HepG2 (cell line): ENCODE measurements at regions not wholly inside any gene's neighbourhood (a gene's known extent, or its start where the extent isn't known, plus 50 kb on each side); places are given as distances from the start of the nearest gene placed in this dataset.

Experiments used
- ATAC-seq: fragments of 200-7000 bp; cut with Tn5 transposase; 3 replicates; pipeline ENCODE4 v1.9.1; 2020; ENCODE audit warnings: mild to moderate bottlenecking, moderate library complexity
- BruUV-seq: library from RNA; stranded (reverse); fragments of 400-500 nt; replicated peaks from 2 replicates; lab custom pipeline; 2021; lab: Mats Ljungman, UMichigan
- CTCF ChIA-PET: fragments of 300-600 bp; formaldehyde crosslinking; extraction: SDS; loops from one replicate; lab custom pipeline; 2021; ENCODE audit warnings: low total read pairs, inconsistent platforms, low intra/inter-chr PET ratio; lab: Yijun Ruan, JAX
- POLR2A ChIA-PET: fragments of 350-600 bp; sonication (Branson Sonifier 250); formaldehyde crosslinking; loops from one replicate; lab custom pipeline; 2020; ENCODE audit warnings: antibody characterized with exemption, inconsistent platforms; lab: Yijun Ruan, JAX
- DNase-seq: peaks from one replicate; pipeline ENCODE4 v3.0.0-alpha.2; 2015; ENCODE audit warnings: low spot score
- FAIRE-seq: peaks from 3 replicates; lab custom pipeline; 2011; peaks lifted over from hg19 to GRCh38; lab: Jason Lieb, UNC
- H2AFZ ChIP-seq: one replicate; pipeline ENCODE4 v1.6.1; 2011; ENCODE audit warnings: low read length, inconsistent platforms
- H3K27ac ChIP-seq: fragments of 300-600 bp; 3 replicates; pipeline ENCODE4 v1.8.0; 2011; ENCODE audit warnings: mixed run types, mild to moderate bottlenecking, mixed read lengths, low read length, inconsistent platforms; ENCODE audit not compliant: insufficient read depth; ENCODE audit errors: extremely low read length
- H3K27me3 ChIP-seq, 2 experiments: fragments of 200-600 bp in 1 of 2; 2 replicates in 1 of 2; 3 replicates in 1 of 2; pipeline versions ENCODE4 v1.6.0 to v1.8.0; 2011; ENCODE audit warnings: low read length in 2 of 2, mild to moderate bottlenecking in 2 of 2, moderate library complexity in 2 of 2, inconsistent platforms in 1 of 2; ENCODE audit not compliant: insufficient read depth in 2 of 2, control insufficient read depth in 1 of 2
- H3K36me3 ChIP-seq, 2 experiments: fragments of 200-600 bp in 1 of 2; replicated peaks in 1 of 2; 2 replicates in 1 of 2; 3 replicates in 1 of 2; pipeline versions ENCODE4 v1.5.1 to v1.8.0; 2011; ENCODE audit warnings: low read length in 2 of 2, inconsistent platforms in 1 of 2; ENCODE audit not compliant: insufficient read depth in 2 of 2, control insufficient read depth in 1 of 2
- H3K4me1 ChIP-seq: 2 replicates; pipeline ENCODE4 v1.5.1; 2012; ENCODE audit warnings: low read length, inconsistent platforms; ENCODE audit not compliant: insufficient read depth
- H3K4me2 ChIP-seq: 2 replicates; pipeline ENCODE4 v1.6.0; 2011; ENCODE audit warnings: low read depth, low read length, inconsistent platforms
- H3K4me3 ChIP-seq, 3 experiments: fragments of 200-600 bp in 1 of 3; sonication (generic), shearing (Covaris generic) in 1 of 3; replicated peaks in 1 of 3; 2 replicates each; pipeline ENCODE4 v1.5.1; 2011 to 2016; ENCODE audit warnings: low read length in 3 of 3, inconsistent platforms in 2 of 3, low read depth in 2 of 3, mild to moderate bottlenecking in 2 of 3, control low read depth in 1 of 3, mixed read lengths in 1 of 3; ENCODE audit not compliant: insufficient read depth in 1 of 3
- H3K79me2 ChIP-seq: one replicate; pipeline ENCODE4 v1.6.1; 2011; ENCODE audit warnings: low read length, inconsistent platforms; ENCODE audit not compliant: insufficient read depth
- H3K9ac ChIP-seq: 2 replicates; pipeline ENCODE4 v1.6.0; 2011; ENCODE audit warnings: mild to moderate bottlenecking, low read depth, low read length, inconsistent platforms; ENCODE audit not compliant: insufficient read depth
- H3K9me3 ChIP-seq: 2 replicates; pipeline ENCODE4 v1.5.1; 2012; ENCODE audit warnings: mild to moderate bottlenecking, low read length
- H4K20me1 ChIP-seq: 2 replicates; pipeline ENCODE4 v1.6.0; 2011; ENCODE audit warnings: inconsistent platforms, mild to moderate bottlenecking, low read length, moderate library complexity; ENCODE audit not compliant: insufficient read depth
- IKZF4 ChIP-seq: sonication (generic); formaldehyde crosslinking; IDR thresholded peaks from 2 replicates; pipeline ENCODE4 v1.5.1; 2020; ENCODE audit warnings: borderline replicate concordance, mild to moderate bottlenecking, low read depth, missing genetic modification reagents; ENCODE audit errors: not compliant biosample characterization
- MTF1 ChIP-seq: sonication (generic); formaldehyde crosslinking; IDR thresholded peaks from 2 replicates; pipeline ENCODE4 v1.5.0; 2020; ENCODE audit warnings: missing genetic modification reagents
- ZNF143 ChIP-seq: sonication (generic); formaldehyde crosslinking; IDR thresholded peaks from 2 replicates; pipeline ENCODE4 v1.4.0; 2020; ENCODE audit warnings: missing genetic modification reagents
- ZNF644 ChIP-seq: IDR thresholded peaks from 2 replicates; pipeline ENCODE4 v1.6.1; 2016; ENCODE audit warnings: low read depth
- ZSCAN20 ChIP-seq: sonication (generic); formaldehyde crosslinking; IDR thresholded peaks from 2 replicates; pipeline ENCODE4 v1.4.0; 2020; ENCODE audit warnings: missing genetic modification reagents, mild to moderate bottlenecking, borderline replicate concordance
- WGBS: methylation state at CpG from one replicate; pipeline ENCODE4 v1.1.6; 2017; ENCODE audit warnings: low lambda C conversion rate; 5-methylcytosine and 5-hydroxymethylcytosine counted together
- in situ Hi-C: cut with HindIII; loops from 2 replicates; pipeline ENCODE4 v1.10.0; 2017; ENCODE audit warnings: low pct_unique_long_range_greater_than_20kb; ENCODE audit not compliant: extremely low pct_ligation_motif_present
- intact Hi-C: fragments of 100-400 bp; cut with micrococcal nuclease; formaldehyde crosslinking; loops from one replicate; pipeline ENCODE4 v1.10.0; 2022; ENCODE audit not compliant: unreplicated experiment
- TF ChIP-seq, protein P1 (sequence below): sonication (generic); formaldehyde crosslinking; conservative IDR thresholded peaks from 2 replicates; pipeline ENCODE4 v1.8.0; 2022; ENCODE audit warnings: missing genetic modification reagents

DNA sequence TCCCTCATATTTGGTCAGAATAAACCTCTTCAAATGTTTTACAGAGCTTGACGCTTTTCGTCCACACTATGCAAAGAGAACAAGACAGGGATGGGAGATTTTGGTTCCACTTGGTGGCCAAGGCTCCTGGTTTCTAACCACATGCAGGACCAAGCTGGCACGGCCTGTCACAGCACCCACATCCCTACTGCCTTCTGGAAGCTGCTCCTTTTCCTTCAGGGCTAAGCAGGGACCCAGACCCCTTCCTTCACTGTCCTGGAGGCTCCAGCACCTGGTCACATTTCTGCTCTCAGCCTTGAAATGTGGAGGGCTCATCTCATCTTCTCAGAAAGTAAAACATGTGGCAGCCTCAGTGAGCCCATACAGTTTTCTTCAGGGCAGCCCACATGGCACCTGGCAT is 50.4 kb upstream of the ARHGEF7 start (continued):
- TF ChIP-seq ZSCAN20 (CRISPR knock-in tag) (no peak), IKZF4 (CRISPR knock-in tag) (no peak), ZNF644 (CRISPR knock-in tag) (no peak), MTF1 (no peak)
- TF ChIP-seq, protein P1, sequence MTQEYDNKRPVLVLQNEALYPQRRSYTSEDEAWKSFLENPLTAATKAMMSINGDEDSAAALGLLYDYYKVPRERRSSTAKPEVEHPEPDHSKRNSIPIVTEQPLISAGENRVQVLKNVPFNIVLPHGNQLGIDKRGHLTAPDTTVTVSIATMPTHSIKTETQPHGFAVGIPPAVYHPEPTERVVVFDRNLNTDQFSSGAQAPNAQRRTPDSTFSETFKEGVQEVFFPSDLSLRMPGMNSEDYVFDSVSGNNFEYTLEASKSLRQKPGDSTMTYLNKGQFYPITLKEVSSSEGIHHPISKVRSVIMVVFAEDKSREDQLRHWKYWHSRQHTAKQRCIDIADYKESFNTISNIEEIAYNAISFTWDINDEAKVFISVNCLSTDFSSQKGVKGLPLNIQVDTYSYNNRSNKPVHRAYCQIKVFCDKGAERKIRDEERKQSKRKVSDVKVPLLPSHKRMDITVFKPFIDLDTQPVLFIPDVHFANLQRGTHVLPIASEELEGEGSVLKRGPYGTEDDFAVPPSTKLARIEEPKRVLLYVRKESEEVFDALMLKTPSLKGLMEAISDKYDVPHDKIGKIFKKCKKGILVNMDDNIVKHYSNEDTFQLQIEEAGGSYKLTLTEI (CRISPR knock-in tag): no peak

GRCh38 chr13:111062966-111063365 is 52.1 kb upstream of the ARHGEF7 start:
- DNase-seq (no peak), FAIRE-seq (no peak), ATAC-seq (no peak)
- no peaks in the 10 kb centered on the region for H4K20me1 ChIP-seq
- ChIA-PET POLR2A (no interaction called here), CTCF (no interaction called here)
- in situ Hi-C loops: loop anchor here (10.0 kb wide), 1 partner anchor 162 kb away; no protein-coding TSS in a partner anchor
- no peak overlapping the region for H3K9ac ChIP-seq
- BruUV-seq: no TSS peak
- H3K79me2 ChIP-seq: no peaks in the 10 kb centered on the region
- H3K27me3 ChIP-seq: peaks cover 3 to 30% of the 10 kb centered on the region in 2 experiments; a peak in 4 of 5 replicates
- intact Hi-C loops: no loop called here
- H3K9me3 ChIP-seq: no peaks in the 10 kb centered on the region
- H3K4me2 ChIP-seq: no peak overlapping the region
- TF ChIP-seq ZNF143 (CRISPR knock-in tag): no peak
- no peak overlapping the region for H2AFZ ChIP-seq
- H3K36me3 ChIP-seq: no peaks in the 10 kb centered on the region
- no peak overlapping the region for H3K4me3 ChIP-seq
- no peak overlapping the region for H3K27ac ChIP-seq
- 0 out of 2 replicates have a peak, but pooled peaks cover 5% of the 10 kb centered on the region for H3K4me1 ChIP-seq
- 4% methylated on average over 2 of the region's 2 CpGs for WGBS
